ENCODE measurements at regions not wholly inside any gene's neighbourhood (a gene's known extent, or its start where the extent isn't known, plus 50 kb on each side); places are given as distances from the start of the nearest gene placed in this dataset.
"Not testable (repeated sequence)": the region's sequence is repeated elsewhere in the genome, so short reads cannot be mapped to it uniquely, and the experiment has no call there.

GRCh38 chr11:13782390-13783075, 114.1 kb downstream of the FAR1 start:
- DNase-seq = no peak

DNA sequence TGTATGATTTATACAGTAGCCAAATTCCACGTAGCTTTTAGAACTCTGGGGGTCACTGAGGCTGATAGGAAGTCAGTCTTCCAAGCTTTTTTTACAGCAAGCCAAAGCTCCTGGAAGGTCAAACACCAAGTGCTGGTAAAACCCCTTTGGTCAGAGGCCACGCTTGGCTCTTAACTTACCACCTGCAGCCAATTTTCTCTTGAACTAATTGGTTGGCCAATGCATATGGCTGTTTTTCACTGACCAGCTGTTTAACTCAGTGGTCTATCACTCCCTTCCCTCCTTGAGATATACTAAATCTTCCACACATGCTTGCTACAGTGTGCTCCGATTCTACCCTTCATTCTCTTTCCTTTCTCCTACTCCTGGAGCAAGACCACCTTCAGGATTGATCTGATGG, 116.0 kb downstream of the FAR1 start:
- no peak for DNase-seq

DNA sequence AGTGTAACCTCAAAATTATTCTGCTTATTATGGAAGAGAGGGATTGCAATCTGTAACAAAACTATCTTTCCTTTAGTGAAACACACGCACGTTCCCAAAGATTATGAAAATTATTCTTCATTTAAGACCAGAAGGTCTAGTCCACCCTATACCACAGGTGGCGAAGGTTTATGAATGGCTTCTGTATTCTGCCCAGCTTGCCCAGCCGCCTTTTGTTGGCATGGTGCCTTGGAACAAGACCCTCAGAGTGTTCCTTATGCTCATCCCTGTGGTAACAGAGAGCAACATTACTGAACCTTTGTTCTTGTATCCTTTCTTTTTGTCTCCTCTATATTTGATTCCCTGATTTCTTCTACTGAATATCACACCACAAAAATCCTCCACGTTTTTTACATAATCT, 116.4 kb downstream of the FAR1 start:
- peak in 2 of 58 donors; percentile 10 to 11 for DNase-seq

DNA sequence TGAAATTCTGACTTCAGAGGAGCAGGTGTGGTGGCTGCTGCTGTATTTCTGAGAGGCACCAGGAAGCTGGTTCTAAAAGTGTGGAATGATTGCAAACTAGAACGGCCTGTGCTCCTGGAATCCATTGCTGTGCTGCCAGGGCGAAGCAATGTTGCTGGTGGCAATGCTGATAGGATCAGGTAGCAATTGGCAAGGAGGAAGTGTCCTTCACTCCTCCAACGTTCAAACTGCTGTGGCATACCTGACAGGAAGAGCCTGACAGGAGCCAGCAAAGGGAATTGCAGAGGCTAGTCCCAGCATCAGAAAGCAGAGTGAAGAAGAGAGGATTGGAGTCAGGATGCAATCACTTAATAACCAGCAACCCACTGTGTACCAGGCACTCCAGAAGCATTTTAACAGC, 118.2 kb downstream of the FAR1 start:
- DNase-seq = no peak

DNA sequence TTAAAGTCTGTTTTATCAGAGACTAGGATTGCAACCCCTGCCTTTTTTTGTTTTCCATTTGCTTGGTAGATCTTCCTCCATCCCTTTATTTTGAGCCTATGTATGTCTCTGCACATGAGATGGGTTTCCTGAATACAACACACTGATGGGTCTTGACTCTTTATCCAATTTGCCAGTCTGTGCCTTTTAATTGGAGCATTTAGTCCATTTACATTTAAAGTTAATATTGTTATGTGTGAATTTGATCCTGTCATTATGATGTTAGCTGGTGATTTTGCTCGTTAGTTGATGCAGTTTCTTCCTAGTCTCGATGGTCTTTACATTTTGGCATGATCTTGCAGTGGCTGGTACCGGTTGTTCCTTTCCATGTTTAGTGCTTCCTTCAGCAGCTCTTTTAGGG, 129.1 kb downstream of the FAR1 start:
- not testable (repeated sequence) for DNase-seq

DNA sequence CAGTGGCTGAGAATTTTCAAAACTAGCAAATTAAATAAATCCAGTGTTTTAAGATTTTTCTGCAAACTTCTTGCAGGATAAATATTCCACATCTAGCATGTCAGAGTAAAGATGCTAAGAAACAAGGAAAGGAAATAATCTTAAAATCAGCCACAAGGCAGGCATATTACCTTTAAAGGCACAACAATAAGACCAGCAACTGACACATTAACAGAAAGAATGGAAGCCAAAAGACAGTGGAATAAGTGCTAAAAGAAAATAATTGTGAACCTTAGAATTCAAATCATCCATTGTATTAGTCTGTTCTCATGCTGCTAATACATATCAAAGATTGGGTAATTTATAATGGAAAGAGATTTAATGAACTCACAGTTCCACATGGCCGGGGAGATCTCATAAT, 132.4 kb downstream of the FAR1 start:
- no peak for DNase-seq

DNA sequence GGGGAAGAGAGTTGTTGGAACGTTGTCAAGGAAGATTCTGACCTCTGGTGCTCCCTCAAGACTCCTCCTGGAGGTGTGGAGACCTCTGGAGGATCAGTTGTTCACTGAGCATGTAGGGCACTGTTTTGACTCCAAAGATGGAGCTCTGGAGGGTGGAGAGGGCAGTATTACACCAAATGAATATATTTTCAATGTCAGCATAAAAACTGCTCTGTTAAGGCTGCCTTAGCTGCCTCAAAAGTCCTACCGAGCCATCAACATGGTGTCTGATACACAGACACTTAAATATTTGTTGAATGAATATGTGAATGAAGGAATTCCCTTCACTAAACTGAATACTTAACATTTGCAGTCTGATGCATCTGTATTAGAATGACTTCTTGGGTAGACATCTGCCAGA, 144.2 kb upstream of the SPON1 start:
- DNase-seq = no peak

DNA sequence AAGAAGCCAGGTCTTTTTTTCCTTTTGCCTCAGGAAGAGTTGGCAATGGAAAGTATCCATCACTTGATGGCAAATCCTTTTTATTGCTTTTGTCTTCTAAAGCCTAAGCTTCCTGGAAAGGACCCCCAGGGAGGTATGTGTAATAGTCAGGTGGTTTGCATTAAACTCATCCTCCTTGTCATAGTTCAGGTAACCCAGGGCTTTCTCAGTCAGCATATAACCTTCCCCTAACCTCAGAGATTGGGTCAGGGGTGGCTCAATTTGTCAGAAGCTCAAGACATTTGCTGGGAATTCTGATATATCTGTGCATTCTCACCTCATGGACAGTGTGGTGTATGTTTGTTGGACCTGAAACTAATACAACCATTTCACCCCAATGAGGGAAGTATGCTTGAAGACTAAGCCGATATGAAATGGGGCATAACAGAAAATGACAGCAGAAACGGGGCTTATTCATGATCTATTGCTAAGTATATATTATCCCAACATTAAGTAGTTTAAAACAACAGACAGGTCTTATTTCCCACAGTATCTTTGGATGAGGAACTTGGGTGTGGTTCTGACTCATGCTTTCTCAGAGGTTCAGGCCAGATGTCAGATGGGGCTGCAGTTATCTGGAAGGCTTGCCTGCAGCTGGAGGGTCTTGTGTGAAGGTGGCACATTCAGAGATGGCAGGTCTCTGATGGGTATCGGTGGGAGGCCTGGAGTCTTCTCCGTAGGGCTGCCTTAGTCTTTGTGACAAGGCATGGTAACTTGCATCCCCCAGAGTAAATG, 135.8 kb upstream of the SPON1 start:
- DNase-seq = no peak

- no peak for DNase-seq
Measured at GRCh38 chr11:13831696-13832095, 130.8 kb upstream of the SPON1 start.

GRCh38 chr11:13834463-13834862, 128.1 kb upstream of the SPON1 start:
- no peak for DNase-seq

- no peak for DNase-seq
Measured at GRCh38 chr11:13836666-13837065, 125.9 kb upstream of the SPON1 start.

DNA sequence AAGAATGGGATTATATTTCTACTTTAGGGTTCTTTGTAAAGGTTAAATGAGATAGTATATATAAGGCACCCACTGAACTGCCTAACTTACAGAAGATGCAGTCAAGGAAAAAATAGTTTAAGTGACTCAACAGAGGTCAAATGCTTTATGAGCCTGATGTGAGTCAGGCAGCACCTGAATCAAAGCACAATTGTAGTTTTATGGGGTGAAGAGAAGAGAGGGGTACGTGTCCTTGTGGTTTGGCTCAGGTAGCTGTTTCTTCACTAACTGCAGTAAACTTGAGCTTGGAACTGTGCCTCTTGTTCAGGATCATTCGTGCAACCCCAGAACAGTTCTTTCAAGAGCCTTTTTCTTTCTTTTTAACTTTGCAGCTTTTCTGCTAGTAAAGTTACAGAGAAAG, 125.2 kb upstream of the SPON1 start:
- no peak for DNase-seq

GRCh38 chr11:13841393-13841792, 121.1 kb upstream of the SPON1 start:
- DNase-seq = no peak

DNA sequence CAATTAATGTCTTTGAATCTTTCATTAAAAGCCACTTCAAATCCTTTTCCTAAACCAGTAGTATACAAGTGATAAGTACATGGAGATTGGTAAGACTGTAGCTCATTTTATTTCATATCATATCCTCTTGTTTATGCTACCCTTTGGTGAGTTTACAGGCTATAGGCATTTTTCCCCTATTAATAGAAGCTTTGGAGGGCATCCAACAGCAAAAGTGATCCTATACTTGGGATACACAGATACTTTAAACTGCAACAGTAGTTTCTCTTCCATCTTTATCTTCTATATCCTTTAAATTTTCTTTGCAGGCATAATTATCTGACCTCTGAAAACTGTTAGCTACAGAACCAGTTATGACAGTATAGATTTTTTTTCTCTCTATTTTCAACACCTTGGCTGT, 114.5 kb upstream of the SPON1 start:
- no peak for DNase-seq

DNA sequence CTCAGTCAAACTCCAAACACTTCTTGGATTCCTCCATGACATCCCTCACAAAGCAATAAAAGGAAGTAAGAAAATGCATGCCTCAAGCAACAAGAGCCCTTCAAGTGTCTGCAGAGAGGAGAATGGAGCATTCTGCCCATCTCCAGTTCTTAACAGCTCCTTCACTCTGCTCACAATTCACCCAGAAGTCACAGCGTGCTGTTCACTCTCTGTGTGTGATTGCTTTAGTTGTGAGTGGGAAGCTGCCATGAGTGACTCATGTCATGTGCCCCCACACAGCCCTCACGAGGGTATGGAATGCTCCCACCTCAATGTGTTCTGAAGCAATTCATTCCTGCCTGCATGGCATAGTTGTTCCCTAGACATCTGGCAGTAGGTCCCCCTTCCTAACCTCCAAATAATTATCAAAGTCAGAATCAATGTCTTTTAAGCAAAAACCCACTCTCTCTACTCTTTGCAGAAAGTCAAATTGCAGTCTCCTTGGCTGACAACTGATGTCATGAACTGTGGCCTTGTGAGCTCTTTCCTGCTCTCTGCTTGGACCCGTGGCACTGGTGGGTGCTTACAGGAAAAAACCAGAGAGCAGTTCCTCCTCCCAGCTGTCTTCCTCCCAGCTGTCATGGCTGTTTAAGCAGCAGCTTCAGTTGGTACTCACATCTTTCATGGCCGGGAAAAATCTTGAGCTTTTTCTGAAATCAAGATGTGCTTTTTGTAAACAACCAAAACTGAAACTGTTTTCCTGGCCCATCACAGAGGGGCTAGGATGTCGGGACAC, 112.1 kb upstream of the SPON1 start:
- DNase-seq = peak in 24 of 58 donors; percentile 3 to 58 (median 12)

DNA sequence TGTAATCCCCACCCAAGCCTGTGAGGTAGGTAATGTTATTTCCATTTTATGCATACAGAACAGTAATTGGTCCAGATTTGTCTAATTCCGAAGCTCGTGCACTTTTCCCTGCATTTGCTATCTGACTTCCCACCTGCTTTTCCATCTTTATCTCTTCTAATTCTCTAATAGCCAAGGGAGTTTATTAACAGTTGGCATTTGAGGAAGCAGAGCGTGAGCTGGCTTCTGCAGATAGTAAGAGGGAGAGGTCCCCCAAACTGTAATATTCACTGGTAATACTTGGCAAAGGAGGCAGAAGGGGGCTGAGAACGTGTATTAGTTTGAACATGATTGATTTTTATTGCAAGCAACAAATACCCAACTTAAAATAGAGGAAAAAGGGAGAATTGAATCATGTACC, 110.8 kb upstream of the SPON1 start:
- no peak for DNase-seq

GRCh38 chr11:13852481-13852880, 110.0 kb upstream of the SPON1 start:
- DNase-seq = no peak

DNA sequence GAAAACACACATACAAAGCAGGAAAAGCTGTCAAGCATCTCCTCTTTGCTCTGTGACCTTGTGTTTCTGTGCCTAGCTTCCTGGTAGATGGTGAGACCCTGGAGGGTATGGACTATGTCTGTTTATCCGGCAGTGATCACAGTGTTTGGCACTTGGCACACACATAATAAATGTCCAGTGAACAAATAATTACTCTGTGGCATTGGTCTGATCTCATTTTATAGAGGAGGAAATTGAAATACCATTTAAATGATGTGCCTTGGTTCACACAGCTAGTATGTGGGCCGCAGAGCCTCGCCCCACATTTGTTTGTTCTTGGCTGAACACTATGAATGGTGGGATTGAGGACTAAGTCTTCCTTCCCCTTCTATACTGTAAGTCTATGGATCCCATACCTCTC, 104.7 kb upstream of the SPON1 start:
- no peak for DNase-seq

DNA sequence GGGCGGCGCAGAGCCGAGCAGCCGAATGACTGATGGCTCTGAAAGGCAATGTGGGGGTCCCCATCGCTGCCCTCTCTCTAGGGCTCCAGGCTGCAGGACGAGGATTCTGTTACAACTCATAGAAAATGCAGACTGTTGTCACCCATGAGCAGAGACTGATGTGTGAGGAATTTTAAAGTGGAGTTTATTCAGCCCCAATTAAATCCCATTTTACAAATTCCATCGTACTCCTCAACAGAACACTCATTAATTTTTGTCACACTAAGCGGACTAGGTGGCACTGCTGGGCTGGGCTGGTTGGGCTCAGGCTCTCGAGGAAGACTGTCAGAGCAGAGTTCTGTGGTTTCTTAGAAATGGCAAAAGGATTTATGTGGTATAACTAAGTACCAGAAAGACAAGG, 102.6 kb upstream of the SPON1 start:
- peak in 32 of 58 donors; percentile 2 to 72 (median 19) for DNase-seq

DNA sequence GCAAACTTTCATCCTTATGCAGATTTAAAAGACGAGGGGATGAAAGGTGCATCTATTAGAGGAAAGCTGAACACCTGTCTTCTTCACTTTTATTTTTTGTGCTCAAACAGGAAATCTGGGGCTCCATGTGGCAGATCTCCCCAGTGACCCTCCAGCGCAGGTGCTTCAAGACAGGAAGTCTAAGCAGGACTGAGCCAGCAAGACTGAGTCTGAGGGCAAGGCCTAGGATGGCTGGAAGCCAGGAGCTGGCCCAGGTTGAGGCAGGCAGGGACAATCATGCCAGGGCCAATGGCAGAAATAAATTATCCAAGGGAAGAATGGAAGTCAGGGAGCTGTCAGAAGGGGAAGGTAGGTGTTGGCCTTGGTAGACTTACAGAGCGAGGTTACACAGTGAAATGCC, 101.1 kb upstream of the SPON1 start:
- DNase-seq = no peak

- no peak for DNase-seq
Measured at GRCh38 chr11:13862845-13863392, 99.6 kb upstream of the SPON1 start.

Measured in anterior cingulate cortex (tissue), 58 donors.